Lung microvascular endothelial cell (primary cell): ENCODE measurements at regions not wholly inside any gene's neighbourhood (a gene's known extent, or its start where the extent isn't known, plus 50 kb on each side); places are given as distances from the start of the nearest gene placed in this dataset.

ENCODE experiments used
- DNase-seq, 2 donors: peaks; one replicate each; pipeline versions ENCODE4 v3.0.0 to v3.0.0-alpha.2; 2010; ENCODE audit warnings: low read depth in 2 of 2

GRCh38 chr7:27362026-27362425, 119.4 kb downstream of the EVX1 start:
- DNase-seq: no peak

GRCh38 chr7:27364344-27364758, 121.7 kb downstream of the EVX1 start:
- DNase-seq: peak in 1 of 2 donors; percentile 2

GRCh38 chr7:27367179-27367932, 124.8 kb downstream of the EVX1 start:
- DNase-seq: no peak

GRCh38 chr7:27367933-27368549, 125.4 kb downstream of the EVX1 start:
- no peak for DNase-seq

- no peak for DNase-seq
Observed at GRCh38 chr7:27374958-27375841, 132.6 kb downstream of the EVX1 start.

- peak in 1 of 2 donors; percentile 15 for DNase-seq
Observed at GRCh38 chr7:27375958-27376357, 133.4 kb downstream of the EVX1 start.

- DNase-seq: no peak
Observed at GRCh38 chr7:27377988-27378387, 135.4 kb downstream of the EVX1 start.

- DNase-seq: no peak
Observed at GRCh38 chr7:27382307-27382706, 139.7 kb downstream of the EVX1 start.

- no peak for DNase-seq
Observed at GRCh38 chr7:27386581-27386980, 144.0 kb downstream of the EVX1 start.

- DNase-seq: no peak
Observed at GRCh38 chr7:27387864-27388263, 145.3 kb downstream of the EVX1 start.

- DNase-seq: no peak
Observed at GRCh38 chr7:27388561-27388960, 146.0 kb downstream of the EVX1 start.

GRCh38 chr7:27389496-27389895, 146.9 kb downstream of the EVX1 start:
- no peak for DNase-seq

GRCh38 chr7:27392477-27392876, 149.9 kb downstream of the EVX1 start:
- no peak for DNase-seq

- DNase-seq: no peak
Observed at GRCh38 chr7:27394871-27395270, 152.3 kb downstream of the EVX1 start.

- no peak for DNase-seq
Observed at GRCh38 chr7:27395626-27396025, 153.0 kb downstream of the EVX1 start.

- DNase-seq: no peak
Observed at GRCh38 chr7:27397503-27397902, 154.9 kb downstream of the EVX1 start.

GRCh38 chr7:27398851-27399250, 156.2 kb downstream of the EVX1 start:
- DNase-seq: no peak

- DNase-seq: no peak
Observed at GRCh38 chr7:27399791-27400567, 157.4 kb downstream of the EVX1 start.

- DNase-seq: no peak
Observed at GRCh38 chr7:27405780-27406179, 163.2 kb downstream of the EVX1 start.

- DNase-seq: no peak
Observed at GRCh38 chr7:27409311-27409710, 166.7 kb downstream of the EVX1 start.

- peak in 1 of 2 donors; percentile 48 for DNase-seq
Observed at GRCh38 chr7:27409776-27410175, 167.2 kb downstream of the EVX1 start.
